Mammary epithelial cell (primary cell): ENCODE measurements at regions not wholly inside any gene's neighbourhood (a gene's known extent, or its start where the extent isn't known, plus 50 kb on each side); places are given as distances from the start of the nearest gene placed in this dataset.

Source experiments
- EZH2 ChIP-seq: IDR thresholded peaks from 2 replicates; pipeline ENCODE4 v1.6.1; 2012; ENCODE audit warnings: low read length, inconsistent platforms, borderline replicate concordance
- TF ChIP-seq, protein P1 (sequence below), 2 donors: IDR thresholded peaks in 1 of 2; conservative IDR thresholded peaks in 1 of 2; 2 replicates each; pipeline ENCODE4 v1.5.1; 2011 to 2012; ENCODE audit warnings: inconsistent platforms in 2 of 2, low read length in 2 of 2, mild to moderate bottlenecking in 2 of 2, control low read depth in 1 of 2, low read depth in 1 of 2; ENCODE audit not compliant: insufficient read depth in 1 of 2; ENCODE audit errors: extremely low read depth in 1 of 2

DNA sequence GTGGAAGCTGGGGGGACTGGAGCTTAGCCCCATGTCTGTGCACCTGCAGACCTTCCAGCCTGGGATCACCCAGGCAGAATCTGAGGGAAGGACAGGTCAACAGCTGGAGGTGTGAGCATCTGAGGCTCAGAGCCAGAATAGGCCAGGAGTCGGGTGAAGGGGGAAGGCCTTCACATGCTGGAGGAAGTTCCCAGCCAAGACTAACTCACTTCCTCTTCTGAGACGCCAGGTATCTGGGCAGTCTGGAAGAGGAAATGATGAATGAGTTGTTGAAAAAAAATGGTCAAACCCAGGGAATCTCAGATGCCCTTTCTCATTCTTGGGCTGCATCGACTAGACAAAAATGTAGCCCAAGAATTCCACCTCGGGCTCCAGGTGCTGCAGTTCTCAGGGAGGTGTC is 73.6 kb upstream of the TIAM2 start:
- TF ChIP-seq, protein P1, sequence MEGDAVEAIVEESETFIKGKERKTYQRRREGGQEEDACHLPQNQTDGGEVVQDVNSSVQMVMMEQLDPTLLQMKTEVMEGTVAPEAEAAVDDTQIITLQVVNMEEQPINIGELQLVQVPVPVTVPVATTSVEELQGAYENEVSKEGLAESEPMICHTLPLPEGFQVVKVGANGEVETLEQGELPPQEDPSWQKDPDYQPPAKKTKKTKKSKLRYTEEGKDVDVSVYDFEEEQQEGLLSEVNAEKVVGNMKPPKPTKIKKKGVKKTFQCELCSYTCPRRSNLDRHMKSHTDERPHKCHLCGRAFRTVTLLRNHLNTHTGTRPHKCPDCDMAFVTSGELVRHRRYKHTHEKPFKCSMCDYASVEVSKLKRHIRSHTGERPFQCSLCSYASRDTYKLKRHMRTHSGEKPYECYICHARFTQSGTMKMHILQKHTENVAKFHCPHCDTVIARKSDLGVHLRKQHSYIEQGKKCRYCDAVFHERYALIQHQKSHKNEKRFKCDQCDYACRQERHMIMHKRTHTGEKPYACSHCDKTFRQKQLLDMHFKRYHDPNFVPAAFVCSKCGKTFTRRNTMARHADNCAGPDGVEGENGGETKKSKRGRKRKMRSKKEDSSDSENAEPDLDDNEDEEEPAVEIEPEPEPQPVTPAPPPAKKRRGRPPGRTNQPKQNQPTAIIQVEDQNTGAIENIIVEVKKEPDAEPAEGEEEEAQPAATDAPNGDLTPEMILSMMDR (conservative IDR thresholded peaks at IDR 0.05 in 1 of 2, IDR thresholded peaks at IDR 0.05 in 1 of 2; ENCODE audit: extremely low read depth in 1 of 2, insufficient read depth in 1 of 2, low read depth in 1 of 2, low read length in 2 of 2), result no peak
- no peak for TF ChIP-seq EZH2
